Sigmoid colon (tissue), 4 donors: ENCODE measurements at regions not wholly inside any gene's neighbourhood (a gene's known extent, or its start where the extent isn't known, plus 50 kb on each side); places are given as distances from the start of the nearest gene placed in this dataset.

Experiments
- POLR2AphosphoS5 ChIP-seq, 4 donors: sonication (generic); formaldehyde crosslinking; IDR thresholded peaks; one replicate each; pipeline ENCODE4 v1.6.1; 2017; ENCODE audit warnings: antibody characterized with exemption in 4 of 4
- TF ChIP-seq, protein P1 (sequence below), 4 experiments: fragments of 450-650 bp in 3 of 4; fragments of 200-600 bp in 1 of 4; IDR thresholded peaks; one replicate each; pipeline ENCODE4 v1.5.1; 2016 to 2019; ENCODE audit warnings: antibody characterized with exemption in 4 of 4, mild to moderate bottlenecking in 3 of 4, moderate library complexity in 2 of 4

DNA sequence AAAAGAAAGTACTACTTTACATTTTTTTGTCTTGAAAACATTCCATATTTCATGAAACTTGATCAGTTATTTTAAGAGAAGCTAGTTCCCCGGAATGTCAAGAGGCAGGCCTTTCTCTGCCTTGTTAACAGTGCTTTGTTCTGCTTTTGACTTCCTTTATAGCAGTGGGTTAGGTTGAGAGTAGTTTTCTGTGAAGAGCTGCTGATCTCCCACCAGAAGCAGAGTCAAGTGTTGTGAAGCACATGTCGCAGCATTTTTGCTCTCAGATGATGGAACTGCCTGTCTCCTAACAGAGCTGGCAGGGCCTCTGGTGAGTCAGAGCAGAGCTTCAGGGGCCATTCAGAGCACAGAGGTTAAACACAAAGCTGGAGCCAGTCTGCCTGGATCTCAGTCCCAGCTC is 871.8 kb downstream of the SLC4A3 start:
- TF ChIP-seq, protein P1, sequence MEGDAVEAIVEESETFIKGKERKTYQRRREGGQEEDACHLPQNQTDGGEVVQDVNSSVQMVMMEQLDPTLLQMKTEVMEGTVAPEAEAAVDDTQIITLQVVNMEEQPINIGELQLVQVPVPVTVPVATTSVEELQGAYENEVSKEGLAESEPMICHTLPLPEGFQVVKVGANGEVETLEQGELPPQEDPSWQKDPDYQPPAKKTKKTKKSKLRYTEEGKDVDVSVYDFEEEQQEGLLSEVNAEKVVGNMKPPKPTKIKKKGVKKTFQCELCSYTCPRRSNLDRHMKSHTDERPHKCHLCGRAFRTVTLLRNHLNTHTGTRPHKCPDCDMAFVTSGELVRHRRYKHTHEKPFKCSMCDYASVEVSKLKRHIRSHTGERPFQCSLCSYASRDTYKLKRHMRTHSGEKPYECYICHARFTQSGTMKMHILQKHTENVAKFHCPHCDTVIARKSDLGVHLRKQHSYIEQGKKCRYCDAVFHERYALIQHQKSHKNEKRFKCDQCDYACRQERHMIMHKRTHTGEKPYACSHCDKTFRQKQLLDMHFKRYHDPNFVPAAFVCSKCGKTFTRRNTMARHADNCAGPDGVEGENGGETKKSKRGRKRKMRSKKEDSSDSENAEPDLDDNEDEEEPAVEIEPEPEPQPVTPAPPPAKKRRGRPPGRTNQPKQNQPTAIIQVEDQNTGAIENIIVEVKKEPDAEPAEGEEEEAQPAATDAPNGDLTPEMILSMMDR (IDR thresholded peaks at IDR 0.05): no peak
- no peak for TF ChIP-seq POLR2AphosphoS5 (IDR thresholded peaks at IDR 0.05)
